Tibial nerve (tissue), 4 donors: ENCODE measurements at regions not wholly inside any gene's neighbourhood (a gene's known extent, or its start where the extent isn't known, plus 50 kb on each side); places are given as distances from the start of the nearest gene placed in this dataset.

Experiments used
- DNase-seq, 2 donors: peaks; one replicate each; pipeline ENCODE4 v3.0.0-alpha.2; 2019; ENCODE audit warnings: low spot score in 2 of 2
- H3K27ac ChIP-seq, 4 donors: fragments of 200-600 bp; sonication (generic) in 3 of 4; one replicate each; pipeline ENCODE4 v1.5.1; 2017 to 2019; ENCODE audit warnings: mild to moderate bottlenecking in 1 of 4
- H3K27me3 ChIP-seq, 2 donors: fragments of 200-600 bp; sonication (generic) in 1 of 2; one replicate each; pipeline versions ENCODE4 v1.5.1 to v1.6.0; 2017 to 2019
- H3K36me3 ChIP-seq, 3 donors: fragments of 200-600 bp; sonication (generic); one replicate each; pipeline ENCODE4 v1.5.1; 2018 to 2019
- H3K4me1 ChIP-seq, 4 donors: fragments of 200-600 bp; sonication (generic) in 3 of 4; one replicate each; pipeline ENCODE4 v1.5.1; 2017 to 2019
- H3K4me3 ChIP-seq, 4 donors: fragments of 200-600 bp; sonication (generic) in 3 of 4; one replicate each; pipeline ENCODE4 v1.5.1; 2017 to 2019; ENCODE audit warnings: mild to moderate bottlenecking in 1 of 4, moderate library complexity in 1 of 4
- H3K9me3 ChIP-seq, 4 donors: fragments of 200-600 bp; sonication (generic) in 3 of 4; one replicate each; pipeline ENCODE4 v1.5.1; 2017 to 2019
- EP300 ChIP-seq, 2 donors: sonication (generic); formaldehyde crosslinking; IDR thresholded peaks; one replicate each; pipeline ENCODE4 v1.6.1; 2017; ENCODE audit warnings: antibody characterized with exemption in 2 of 2, mild to moderate bottlenecking in 1 of 2
- POLR2A ChIP-seq, 2 donors: fragments of 450-650 bp; IDR thresholded peaks; one replicate each; pipeline ENCODE4 v1.6.1; 2017; ENCODE audit warnings: antibody characterized with exemption in 2 of 2, mild to moderate bottlenecking in 2 of 2, moderate library complexity in 2 of 2
- WGBS, 2 donors: methylation state at CpG; one replicate each; pipeline ENCODE4 v1.1.5; 2018; 5-methylcytosine and 5-hydroxymethylcytosine counted together
- TF ChIP-seq, protein P1 (sequence below), 5 experiments: fragments of 200-600 bp in 3 of 5; fragments of 450-650 bp in 2 of 5; sonication (generic) in 3 of 5; IDR thresholded peaks; one replicate each; pipeline ENCODE4 v1.5.1; 2016 to 2019; ENCODE audit warnings: antibody characterized with exemption in 5 of 5, mild to moderate bottlenecking in 3 of 5, moderate library complexity in 2 of 5

GRCh38 chr20:60332523-60332922 lies 374.3 kb downstream of the CDH26 start:
- peak overlapping the region in 2 of 4 donors; percentile 45 to 57 for H3K27ac ChIP-seq
- H3K27me3 ChIP-seq: no peaks in the 10 kb centered on the region
- peaks cover 0 to 5% (median 0%) of the 10 kb centered on the region in 4 donors for H3K4me1 ChIP-seq
- H3K9me3 ChIP-seq: no peaks in the 10 kb centered on the region
- no peaks in the 10 kb centered on the region for H3K36me3 ChIP-seq
- H3K4me3 ChIP-seq: no peak overlapping the region
- DNase-seq: no peak
- TF ChIP-seq, protein P1, sequence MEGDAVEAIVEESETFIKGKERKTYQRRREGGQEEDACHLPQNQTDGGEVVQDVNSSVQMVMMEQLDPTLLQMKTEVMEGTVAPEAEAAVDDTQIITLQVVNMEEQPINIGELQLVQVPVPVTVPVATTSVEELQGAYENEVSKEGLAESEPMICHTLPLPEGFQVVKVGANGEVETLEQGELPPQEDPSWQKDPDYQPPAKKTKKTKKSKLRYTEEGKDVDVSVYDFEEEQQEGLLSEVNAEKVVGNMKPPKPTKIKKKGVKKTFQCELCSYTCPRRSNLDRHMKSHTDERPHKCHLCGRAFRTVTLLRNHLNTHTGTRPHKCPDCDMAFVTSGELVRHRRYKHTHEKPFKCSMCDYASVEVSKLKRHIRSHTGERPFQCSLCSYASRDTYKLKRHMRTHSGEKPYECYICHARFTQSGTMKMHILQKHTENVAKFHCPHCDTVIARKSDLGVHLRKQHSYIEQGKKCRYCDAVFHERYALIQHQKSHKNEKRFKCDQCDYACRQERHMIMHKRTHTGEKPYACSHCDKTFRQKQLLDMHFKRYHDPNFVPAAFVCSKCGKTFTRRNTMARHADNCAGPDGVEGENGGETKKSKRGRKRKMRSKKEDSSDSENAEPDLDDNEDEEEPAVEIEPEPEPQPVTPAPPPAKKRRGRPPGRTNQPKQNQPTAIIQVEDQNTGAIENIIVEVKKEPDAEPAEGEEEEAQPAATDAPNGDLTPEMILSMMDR (IDR thresholded peaks at IDR 0.05): no peak
- no peak for TF ChIP-seq EP300 (IDR thresholded peaks at IDR 0.05)
- TF ChIP-seq POLR2A (IDR thresholded peaks at IDR 0.05): no peak
- WGBS, 2 donors: 20 to 48% methylated on average over 3 of the region's 3 CpGs

GRCh38 chr20:60334911-60335310 lies 376.7 kb downstream of the CDH26 start:
- Histone ChIP-seq H3K4me1 (peaks cover 0 to 5% (median 0%) of the 10 kb centered on the region in 4 donors), H3K36me3 (no peaks in the 10 kb centered on the region), H3K27me3 (no peaks in the 10 kb centered on the region), H3K9me3 (no peaks in the 10 kb centered on the region), H3K27ac (no peak overlapping the region), H3K4me3 (no peak overlapping the region)
- TF ChIP-seq POLR2A (IDR thresholded peaks at IDR 0.05) (no peak), EP300 (IDR thresholded peaks at IDR 0.05) (no peak)
- TF ChIP-seq, protein P1 (IDR thresholded peaks at IDR 0.05): no peak
- DNase-seq: no peak
- 94 to 99% methylated on average over 3 of the region's 3 CpGs for WGBS, 2 donors

DNA sequence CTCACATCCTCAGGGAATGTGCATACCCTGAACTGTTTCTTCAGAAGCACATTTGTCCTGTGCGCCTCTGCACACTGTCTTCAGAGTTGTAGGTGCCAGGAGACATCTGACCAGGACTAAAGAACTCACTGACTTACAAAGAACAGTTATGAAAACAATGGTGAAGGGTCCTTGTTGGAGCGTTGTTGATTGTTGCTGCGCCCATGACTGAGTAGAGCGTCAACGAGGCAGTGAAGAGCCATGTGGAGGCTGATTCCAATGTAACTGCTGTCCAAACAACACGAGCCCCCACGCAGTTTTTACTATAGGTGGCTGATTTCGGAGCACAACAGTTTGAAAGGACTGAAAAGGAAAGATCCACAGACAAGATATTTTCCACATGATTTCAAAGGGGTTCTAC lies 380.3 kb downstream of the CDH26 start:
- Histone ChIP-seq H3K4me3 (no peak overlapping the region), H3K9me3 (no peaks in the 10 kb centered on the region), H3K4me1 (no peaks in the 10 kb centered on the region), H3K27ac (no peak overlapping the region), H3K36me3 (no peaks in the 10 kb centered on the region), H3K27me3 (no peaks in the 10 kb centered on the region)
- WGBS, 2 donors: 79 to 89% methylated on average over 8 of the region's 8 CpGs
- no peak for DNase-seq
- TF ChIP-seq POLR2A (IDR thresholded peaks at IDR 0.05) (no peak), EP300 (IDR thresholded peaks at IDR 0.05) (no peak)
- TF ChIP-seq, protein P1 (IDR thresholded peaks at IDR 0.05): no peak

- no peak for TF ChIP-seq EP300 (IDR thresholded peaks at IDR 0.05)
- TF ChIP-seq, protein P1 (IDR thresholded peaks at IDR 0.05): no peak
- TF ChIP-seq POLR2A (IDR thresholded peaks at IDR 0.05): no peak
- Histone ChIP-seq H3K4me1 (no peaks in the 10 kb centered on the region), H3K27ac (no peak overlapping the region), H3K27me3 (no peaks in the 10 kb centered on the region), H3K4me3 (no peak overlapping the region), H3K36me3 (no peaks in the 10 kb centered on the region), H3K9me3 (no peaks in the 10 kb centered on the region)
- 83% methylated on average over 6 of the region's 6 CpGs for WGBS, 2 donors
- DNase-seq: no peak
Observed at GRCh38 chr20:60339738-60340137, 381.5 kb downstream of the CDH26 start.

GRCh38 chr20:60340232-60340631 lies 382.0 kb downstream of the CDH26 start:
- Histone ChIP-seq H3K27ac (no peak overlapping the region), H3K4me3 (no peak overlapping the region), H3K27me3 (no peaks in the 10 kb centered on the region), H3K9me3 (no peaks in the 10 kb centered on the region), H3K36me3 (no peaks in the 10 kb centered on the region), H3K4me1 (no peaks in the 10 kb centered on the region)
- TF ChIP-seq, protein P1 (IDR thresholded peaks at IDR 0.05): no peak
- TF ChIP-seq POLR2A (IDR thresholded peaks at IDR 0.05) (no peak), EP300 (IDR thresholded peaks at IDR 0.05) (no peak)
- 74 to 79% methylated on average over 4 of the region's 4 CpGs for WGBS, 2 donors
- no peak for DNase-seq
